Smooth muscle cell (in vitro differentiated cells): ENCODE measurements at regions not wholly inside any gene's neighbourhood (a gene's known extent, or its start where the extent isn't known, plus 50 kb on each side); places are given as distances from the start of the nearest gene placed in this dataset.

Experiments
- DNase-seq: peaks from one replicate; lab custom pipeline; 2025; ENCODE audit not compliant: unreplicated experiment; lab: John Stamatoyannopoulos, UW
- H2AFZ ChIP-seq: fragments of 200-600 bp; sonication (generic); 2 replicates; pipeline ENCODE4 v1.6.0; 2016; ENCODE audit warnings: antibody characterized with exemption, low read depth, mild to moderate bottlenecking
- H3F3A ChIP-seq: fragments of 200-600 bp; sonication (generic); 2 replicates; pipeline ENCODE4 v1.6.0; 2017; ENCODE audit warnings: antibody characterized with exemption, low read depth
- H3K27ac ChIP-seq: fragments of 200-600 bp; sonication (generic); 2 replicates; pipeline ENCODE4 v1.5.1; 2016; ENCODE audit warnings: low read depth, mild to moderate bottlenecking
- H3K27me3 ChIP-seq: fragments of 200-600 bp; sonication (generic); 2 replicates; pipeline ENCODE4 v1.6.1; 2016; ENCODE audit warnings: low read depth, mild to moderate bottlenecking
- H3K36me3 ChIP-seq: fragments of 200-600 bp; sonication (generic); 2 replicates; pipeline ENCODE4 v1.5.1; 2016; ENCODE audit warnings: low read depth
- H3K4me1 ChIP-seq: fragments of 200-600 bp; sonication (generic); 2 replicates; pipeline ENCODE4 v1.5.1; 2016; ENCODE audit warnings: low read depth
- H3K4me2 ChIP-seq: fragments of 200-600 bp; sonication (generic); 2 replicates; pipeline ENCODE4 v1.6.0; 2016; ENCODE audit warnings: mild to moderate bottlenecking
- H3K4me3 ChIP-seq: fragments of 200-600 bp; sonication (generic); 2 replicates; pipeline ENCODE4 v1.5.1; 2016; ENCODE audit warnings: mild to moderate bottlenecking
- H3K79me2 ChIP-seq: fragments of 200-600 bp; sonication (generic); 2 replicates; pipeline ENCODE4 v1.6.0; 2016; ENCODE audit warnings: low read depth, mild to moderate bottlenecking
- H3K9ac ChIP-seq: fragments of 200-600 bp; sonication (generic); 2 replicates; pipeline ENCODE4 v1.6.0; 2016; ENCODE audit warnings: low read depth
- H3K9me3 ChIP-seq: fragments of 200-600 bp; sonication (generic); replicated peaks from 2 replicates; pipeline ENCODE4 v1.5.1; 2016; ENCODE audit warnings: low read depth
- H4K20me1 ChIP-seq: fragments of 200-600 bp; sonication (generic); 2 replicates; pipeline ENCODE4 v1.6.0; 2016; ENCODE audit warnings: low read depth
- WGBS: methylation state at CpG from one replicate; pipeline ENCODE4 v1.1.7; 2016; ENCODE audit warnings: low lambda C conversion rate; 5-methylcytosine and 5-hydroxymethylcytosine counted together
- TF ChIP-seq, protein P1 (sequence below): fragments of 200-600 bp; sonication (generic); IDR thresholded peaks from 2 replicates; pipeline ENCODE4 v1.5.1; 2017; ENCODE audit warnings: borderline replicate concordance, mild to moderate bottlenecking, antibody characterized with exemption; ENCODE audit not compliant: insufficient read depth, poor library complexity, severe bottlenecking

DNA sequence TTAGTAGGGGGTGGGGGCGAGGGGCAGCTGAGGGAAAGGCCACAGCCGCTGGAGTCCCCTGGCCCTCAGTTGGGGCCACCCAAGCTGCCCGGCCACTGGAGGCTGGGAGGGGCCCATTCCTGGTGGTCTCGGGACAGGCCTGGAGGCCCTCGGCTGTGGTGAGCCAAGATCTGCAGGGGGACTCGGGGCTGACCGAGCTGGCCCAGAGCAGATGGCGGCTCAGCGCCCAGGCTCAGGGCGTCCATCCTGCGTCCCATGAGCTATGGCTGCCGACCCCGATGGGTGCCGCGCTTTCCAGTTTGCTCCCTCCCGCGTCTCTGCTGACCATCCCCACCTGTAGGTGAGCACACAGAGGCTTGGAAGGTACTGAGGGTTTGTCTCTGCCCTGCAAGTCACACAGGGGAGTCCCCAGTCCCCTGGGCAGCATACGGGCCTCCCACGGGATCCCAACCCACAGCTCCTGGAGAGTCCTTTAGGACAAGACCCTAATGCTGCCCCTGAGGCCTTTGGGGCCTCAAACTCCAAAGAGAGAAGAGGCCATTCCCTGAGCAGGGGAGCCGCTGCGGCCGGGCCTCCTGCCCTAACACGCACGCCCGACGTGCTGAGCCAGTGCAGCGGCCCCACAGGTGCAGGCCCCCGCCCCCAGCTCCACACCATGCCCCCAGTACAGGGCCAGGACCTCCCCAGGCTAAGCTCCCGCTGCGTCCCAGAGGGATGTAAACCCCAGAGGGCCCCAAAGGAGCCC, 107.2 kb downstream of the MICALL2 start:
- DNase-seq: no peak
- 97% methylated on average over 23 of the region's 30 CpGs for WGBS
- TF ChIP-seq, protein P1, sequence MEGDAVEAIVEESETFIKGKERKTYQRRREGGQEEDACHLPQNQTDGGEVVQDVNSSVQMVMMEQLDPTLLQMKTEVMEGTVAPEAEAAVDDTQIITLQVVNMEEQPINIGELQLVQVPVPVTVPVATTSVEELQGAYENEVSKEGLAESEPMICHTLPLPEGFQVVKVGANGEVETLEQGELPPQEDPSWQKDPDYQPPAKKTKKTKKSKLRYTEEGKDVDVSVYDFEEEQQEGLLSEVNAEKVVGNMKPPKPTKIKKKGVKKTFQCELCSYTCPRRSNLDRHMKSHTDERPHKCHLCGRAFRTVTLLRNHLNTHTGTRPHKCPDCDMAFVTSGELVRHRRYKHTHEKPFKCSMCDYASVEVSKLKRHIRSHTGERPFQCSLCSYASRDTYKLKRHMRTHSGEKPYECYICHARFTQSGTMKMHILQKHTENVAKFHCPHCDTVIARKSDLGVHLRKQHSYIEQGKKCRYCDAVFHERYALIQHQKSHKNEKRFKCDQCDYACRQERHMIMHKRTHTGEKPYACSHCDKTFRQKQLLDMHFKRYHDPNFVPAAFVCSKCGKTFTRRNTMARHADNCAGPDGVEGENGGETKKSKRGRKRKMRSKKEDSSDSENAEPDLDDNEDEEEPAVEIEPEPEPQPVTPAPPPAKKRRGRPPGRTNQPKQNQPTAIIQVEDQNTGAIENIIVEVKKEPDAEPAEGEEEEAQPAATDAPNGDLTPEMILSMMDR: no peak

DNA sequence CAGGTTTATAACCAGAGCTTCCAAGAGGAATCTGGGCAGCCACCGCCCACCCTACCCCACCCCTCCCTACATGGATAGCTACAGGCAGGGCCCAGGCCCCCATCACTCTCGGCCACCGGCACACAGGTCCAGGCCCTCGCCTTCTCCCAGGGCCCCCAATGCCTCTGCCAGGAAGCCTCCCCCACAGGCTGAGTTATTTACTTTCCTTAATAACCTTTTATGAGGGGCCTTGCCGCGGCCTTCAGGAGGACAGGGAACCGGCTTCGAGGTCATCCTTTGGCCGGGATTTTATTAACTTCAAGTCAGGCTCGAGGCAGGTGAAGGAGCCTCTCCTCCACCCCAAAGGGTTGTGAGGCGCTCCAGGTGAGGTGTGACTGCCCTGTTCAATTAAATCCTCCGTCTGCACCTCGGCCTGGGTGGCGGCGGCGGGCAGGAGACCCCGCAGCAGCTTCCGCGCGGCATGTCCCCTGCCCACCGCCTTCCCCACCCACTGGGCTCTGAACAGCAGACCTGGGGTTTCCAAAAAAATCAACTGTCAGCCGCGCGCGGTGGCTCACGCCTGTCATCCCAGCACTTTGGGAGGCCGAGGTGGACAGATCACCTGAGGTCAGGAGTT, 106.5 kb downstream of the MICALL2 start:
- no peak for DNase-seq
- Histone ChIP-seq H2AFZ (no peak overlapping the region), H3K9me3 (no peaks in the 10 kb centered on the region), H3K36me3 (no peaks in the 10 kb centered on the region), H3K9ac (no peak overlapping the region), H3K27me3 (no peaks in the 10 kb centered on the region), H4K20me1 (no peaks in the 10 kb centered on the region), H3K4me1 (no peaks in the 10 kb centered on the region), H3K79me2 (no peaks in the 10 kb centered on the region), H3K4me2 (no peak overlapping the region), H3F3A (no peaks in the 10 kb centered on the region), H3K4me3 (no peak overlapping the region), H3K27ac (no peak overlapping the region)
- 95% methylated on average over 26 of the region's 27 CpGs for WGBS
- TF ChIP-seq, protein P1: no peak

More for the DNA sequence above, 107.2 kb downstream of the MICALL2 start:
- Histone ChIP-seq H3K4me2 (no peak overlapping the region), H3K9ac (no peak overlapping the region), H3F3A (no peaks in the 10 kb centered on the region), H3K9me3 (no peaks in the 10 kb centered on the region), H3K27ac (no peak overlapping the region), H3K4me1 (no peaks in the 10 kb centered on the region), H3K36me3 (no peaks in the 10 kb centered on the region), H3K79me2 (no peaks in the 10 kb centered on the region), H4K20me1 (no peaks in the 10 kb centered on the region), H3K27me3 (no peaks in the 10 kb centered on the region), H2AFZ (no peak overlapping the region), H3K4me3 (no peak overlapping the region)

DNA sequence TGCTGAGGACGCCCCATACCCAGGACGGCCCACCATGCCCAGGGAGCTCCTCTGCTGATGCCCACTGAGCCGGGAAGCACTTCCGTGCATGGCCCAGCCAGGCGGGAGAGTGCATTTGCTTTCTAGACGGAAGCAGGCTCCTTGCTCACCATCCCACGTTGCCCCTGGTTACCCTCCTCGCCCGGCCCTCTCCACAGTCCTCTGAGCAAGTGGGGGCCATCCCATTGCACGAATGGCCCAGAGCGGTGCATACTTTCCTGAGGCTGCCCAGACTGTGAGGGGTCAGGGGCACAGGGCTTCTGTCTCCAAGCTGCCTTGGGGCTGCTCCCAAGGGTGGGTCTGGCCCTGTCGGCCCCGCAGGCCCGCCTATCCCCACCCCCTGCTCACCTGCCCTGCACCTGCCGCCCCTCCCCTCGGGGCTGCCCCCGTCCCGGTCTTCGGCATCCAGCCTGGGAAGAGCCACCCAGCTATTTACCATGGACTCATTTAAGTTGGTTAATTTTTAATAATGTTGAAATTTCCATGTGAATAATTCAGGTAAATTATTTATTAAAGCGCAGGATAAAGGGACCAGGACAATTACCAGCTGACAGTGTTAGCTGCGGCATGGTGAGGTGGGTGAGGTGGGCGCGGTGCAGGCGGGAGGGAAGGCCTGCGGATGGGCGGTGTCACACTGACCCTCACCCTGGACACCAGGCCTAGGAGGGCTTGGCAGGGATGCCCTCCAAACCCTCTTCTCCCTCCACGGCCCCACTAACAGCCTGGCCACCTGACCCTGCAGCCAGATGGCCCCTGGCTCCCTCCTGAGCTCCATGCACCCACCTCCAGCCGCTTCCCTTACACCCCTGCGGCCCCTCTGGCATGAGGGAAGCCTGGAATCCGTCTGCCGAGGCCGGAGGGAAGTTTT, 104.4 kb downstream of the MICALL2 start:
- H3K36me3 ChIP-seq: no peaks in the 10 kb centered on the region
- 84% methylated on average over 30 of the region's 32 CpGs for WGBS

More for the DNA sequence above, 104.4 kb downstream of the MICALL2 start:
- H3K9me3 ChIP-seq: no peaks in the 10 kb centered on the region
- TF ChIP-seq, protein P1: no peak
- H3K27ac ChIP-seq: no peak overlapping the region
- H4K20me1 ChIP-seq: no peaks in the 10 kb centered on the region
- H3K79me2 ChIP-seq: no peaks in the 10 kb centered on the region
- no peaks in the 10 kb centered on the region for H3K27me3 ChIP-seq
- no peak overlapping the region for H3K4me3 ChIP-seq
- no peaks in the 10 kb centered on the region for H3F3A ChIP-seq
- H3K9ac ChIP-seq: no peak overlapping the region
- no peaks in the 10 kb centered on the region for H3K4me1 ChIP-seq
- no peak overlapping the region for H3K4me2 ChIP-seq
- no peak for DNase-seq
- H2AFZ ChIP-seq: no peak overlapping the region
